ENCODE measurements at regions not wholly inside any gene's neighbourhood (a gene's known extent, or its start where the extent isn't known, plus 50 kb on each side); places are given as distances from the start of the nearest gene placed in this dataset.

DNA sequence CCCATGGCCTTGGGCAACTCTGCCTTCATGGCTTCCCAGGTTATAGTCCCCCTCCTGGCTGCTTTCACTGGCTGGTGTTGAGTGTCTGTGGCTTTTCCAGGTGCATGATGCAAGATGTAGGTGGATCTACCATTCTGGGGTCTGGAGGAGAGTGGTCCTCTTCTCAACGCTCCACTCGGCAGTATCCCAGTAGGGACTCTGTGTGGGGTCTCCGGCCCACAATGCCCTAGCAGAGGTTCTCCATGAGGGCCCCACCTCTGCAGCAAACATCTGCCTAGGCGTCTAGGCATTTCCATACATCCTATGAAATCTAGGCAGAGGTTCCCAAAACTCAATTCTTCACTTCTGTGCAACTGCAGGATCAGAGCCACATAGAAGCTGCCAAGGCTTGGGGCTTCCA lies 763.4 kb upstream of the EPHA5 start:
- H2AFZ ChIP-seq (ENCODE audit: low read length): no peak overlapping the region
- H3K4me3 ChIP-seq (replicated peaks in 1 of 4; ENCODE audit: control extremely low read depth in 1 of 4, insufficient read depth in 1 of 4, low read depth in 3 of 4, low read length in 4 of 4): no peak overlapping the region
- H3K36me3 ChIP-seq (ENCODE audit: control insufficient read depth, insufficient read depth, low read length): no peaks in the 10 kb centered on the region
- no peak overlapping the region for H3K4me2 ChIP-seq (ENCODE audit: extremely low read depth, insufficient read depth, low read length)
- no peaks in the 10 kb centered on the region for H3K27me3 ChIP-seq (ENCODE audit: control insufficient read depth, insufficient read depth, low read length)
- no peak overlapping the region for H3K27ac ChIP-seq (ENCODE audit: insufficient read depth, low read length)
- no peak for DNase-seq (ENCODE audit: low read depth in 2 of 2)
- no peaks in the 10 kb centered on the region for H4K20me1 ChIP-seq (ENCODE audit: control insufficient read depth, extremely low read depth, insufficient read depth, low read length)
- H3K9ac ChIP-seq (ENCODE audit: insufficient read depth, low read length): no peak overlapping the region
- H3K4me1 ChIP-seq (ENCODE audit: control insufficient read depth, extremely low read depth, insufficient read depth, low read length): no peaks in the 10 kb centered on the region
- H3K79me2 ChIP-seq (ENCODE audit: control insufficient read depth, insufficient read depth, low read length): no peaks in the 10 kb centered on the region
- TF ChIP-seq EZH2 (IDR thresholded peaks at IDR 0.05; ENCODE audit: low read length, missing control alignments): no peak
- TF ChIP-seq, protein P1, sequence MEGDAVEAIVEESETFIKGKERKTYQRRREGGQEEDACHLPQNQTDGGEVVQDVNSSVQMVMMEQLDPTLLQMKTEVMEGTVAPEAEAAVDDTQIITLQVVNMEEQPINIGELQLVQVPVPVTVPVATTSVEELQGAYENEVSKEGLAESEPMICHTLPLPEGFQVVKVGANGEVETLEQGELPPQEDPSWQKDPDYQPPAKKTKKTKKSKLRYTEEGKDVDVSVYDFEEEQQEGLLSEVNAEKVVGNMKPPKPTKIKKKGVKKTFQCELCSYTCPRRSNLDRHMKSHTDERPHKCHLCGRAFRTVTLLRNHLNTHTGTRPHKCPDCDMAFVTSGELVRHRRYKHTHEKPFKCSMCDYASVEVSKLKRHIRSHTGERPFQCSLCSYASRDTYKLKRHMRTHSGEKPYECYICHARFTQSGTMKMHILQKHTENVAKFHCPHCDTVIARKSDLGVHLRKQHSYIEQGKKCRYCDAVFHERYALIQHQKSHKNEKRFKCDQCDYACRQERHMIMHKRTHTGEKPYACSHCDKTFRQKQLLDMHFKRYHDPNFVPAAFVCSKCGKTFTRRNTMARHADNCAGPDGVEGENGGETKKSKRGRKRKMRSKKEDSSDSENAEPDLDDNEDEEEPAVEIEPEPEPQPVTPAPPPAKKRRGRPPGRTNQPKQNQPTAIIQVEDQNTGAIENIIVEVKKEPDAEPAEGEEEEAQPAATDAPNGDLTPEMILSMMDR (conservative IDR thresholded peaks at IDR 0.05 in 1 of 2, IDR thresholded peaks at IDR 0.05 in 1 of 2; ENCODE audit: low read depth in 1 of 2, low read length in 2 of 2): no peak
- H3K9me3 ChIP-seq (ENCODE audit: control insufficient read depth, insufficient read depth, low read depth, low read length): no peaks in the 10 kb centered on the region

DNA sequence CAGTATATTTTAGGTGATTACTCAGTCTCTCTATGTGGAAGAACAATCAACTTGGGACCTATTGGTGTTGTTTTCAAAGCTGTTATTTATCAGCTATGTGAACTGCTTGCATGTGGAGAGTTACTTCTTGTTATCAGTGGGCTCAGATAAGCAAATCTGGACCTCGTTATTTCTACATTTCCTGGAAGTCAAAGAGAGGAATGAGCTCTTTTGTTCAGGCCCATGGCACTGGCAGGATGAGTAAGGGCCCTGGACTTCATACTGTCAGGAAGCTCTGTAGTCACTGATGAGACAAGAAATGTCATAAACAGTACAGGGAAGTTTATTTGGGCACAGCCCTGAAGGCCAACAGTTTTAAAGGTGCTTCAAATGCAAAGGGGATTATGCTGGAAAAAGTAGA lies 760.6 kb upstream of the EPHA5 start:
- no peaks in the 10 kb centered on the region for H3K79me2 ChIP-seq (ENCODE audit: control insufficient read depth, insufficient read depth, low read length)
- H3K9me3 ChIP-seq (ENCODE audit: control insufficient read depth, insufficient read depth, low read depth, low read length): no peaks in the 10 kb centered on the region
- TF ChIP-seq, protein P1 (conservative IDR thresholded peaks at IDR 0.05 in 1 of 2, IDR thresholded peaks at IDR 0.05 in 1 of 2; ENCODE audit: low read depth in 1 of 2, low read length in 2 of 2): no peak
- no peak for TF ChIP-seq EZH2 (IDR thresholded peaks at IDR 0.05; ENCODE audit: low read length, missing control alignments)
- no peaks in the 10 kb centered on the region for H3K27me3 ChIP-seq (ENCODE audit: control insufficient read depth, insufficient read depth, low read length)
- H2AFZ ChIP-seq (ENCODE audit: low read length): no peak overlapping the region
- no peaks in the 10 kb centered on the region for H3K36me3 ChIP-seq (ENCODE audit: control insufficient read depth, insufficient read depth, low read length)
- H3K4me1 ChIP-seq (ENCODE audit: control insufficient read depth, extremely low read depth, insufficient read depth, low read length): no peaks in the 10 kb centered on the region
- H4K20me1 ChIP-seq (ENCODE audit: control insufficient read depth, extremely low read depth, insufficient read depth, low read length): no peaks in the 10 kb centered on the region
- peak in 1 of 2 donors; percentile 73 for DNase-seq (ENCODE audit: low read depth in 2 of 2)
- no peak overlapping the region for H3K27ac ChIP-seq (ENCODE audit: insufficient read depth, low read length)
- H3K9ac ChIP-seq (ENCODE audit: insufficient read depth, low read length): no peak overlapping the region
- no peak overlapping the region for H3K4me2 ChIP-seq (ENCODE audit: extremely low read depth, insufficient read depth, low read length)
- no peak overlapping the region for H3K4me3 ChIP-seq (replicated peaks in 1 of 4; ENCODE audit: control extremely low read depth in 1 of 4, insufficient read depth in 1 of 4, low read depth in 3 of 4, low read length in 4 of 4)

DNA sequence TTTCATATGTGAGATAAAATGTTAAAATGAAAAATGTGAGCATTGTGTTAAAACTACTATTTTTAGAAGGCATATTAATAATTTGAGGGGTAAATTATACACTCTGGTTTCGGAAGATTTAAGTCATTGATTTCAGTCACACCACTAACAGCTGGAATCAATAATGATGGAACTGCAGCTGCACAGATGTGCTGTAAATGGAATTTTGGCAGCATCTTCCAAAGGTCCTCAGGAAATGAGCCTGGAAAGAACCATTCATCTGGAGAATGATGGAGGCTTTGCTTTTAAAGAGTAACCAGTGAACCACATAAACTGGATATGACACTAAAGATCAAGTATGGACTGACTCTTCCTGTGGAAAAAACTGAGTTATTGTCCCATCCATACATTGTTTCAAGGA lies 759.0 kb upstream of the EPHA5 start:
- TF ChIP-seq EZH2 (IDR thresholded peaks at IDR 0.05; ENCODE audit: low read length, missing control alignments): no peak
- TF ChIP-seq, protein P1 (conservative IDR thresholded peaks at IDR 0.05 in 1 of 2, IDR thresholded peaks at IDR 0.05 in 1 of 2; ENCODE audit: low read depth in 1 of 2, low read length in 2 of 2): no peak

More for the DNA sequence above, 759.0 kb upstream of the EPHA5 start:
- Histone ChIP-seq H3K4me2 (ENCODE audit: extremely low read depth, insufficient read depth, low read length) (no peak overlapping the region), H3K27me3 (ENCODE audit: control insufficient read depth, insufficient read depth, low read length) (no peaks in the 10 kb centered on the region), H3K4me3 (replicated peaks in 1 of 4; ENCODE audit: control extremely low read depth in 1 of 4, insufficient read depth in 1 of 4, low read depth in 3 of 4, low read length in 4 of 4) (no peak overlapping the region), H3K9me3 (ENCODE audit: control insufficient read depth, insufficient read depth, low read depth, low read length) (no peaks in the 10 kb centered on the region), H3K4me1 (ENCODE audit: control insufficient read depth, extremely low read depth, insufficient read depth, low read length) (no peaks in the 10 kb centered on the region), H3K9ac (ENCODE audit: insufficient read depth, low read length) (no peak overlapping the region), H2AFZ (ENCODE audit: low read length) (no peak overlapping the region), H4K20me1 (ENCODE audit: control insufficient read depth, extremely low read depth, insufficient read depth, low read length) (no peaks in the 10 kb centered on the region), H3K27ac (ENCODE audit: insufficient read depth, low read length) (no peak overlapping the region), H3K36me3 (ENCODE audit: control insufficient read depth, insufficient read depth, low read length) (no peaks in the 10 kb centered on the region), H3K79me2 (ENCODE audit: control insufficient read depth, insufficient read depth, low read length) (no peaks in the 10 kb centered on the region)
- DNase-seq (ENCODE audit: low read depth in 2 of 2): no peak
